B cell (primary cell): ENCODE measurements at regions not wholly inside any gene's neighbourhood (a gene's known extent, or its start where the extent isn't known, plus 50 kb on each side); places are given as distances from the start of the nearest gene placed in this dataset.

ENCODE experiments used
- ATAC-seq: fragments of 200-7000 bp; cut with Tn5 transposase; one replicate; pipeline ENCODE4 v1.10.0; 2021; ENCODE audit warnings: low read depth, mild to moderate bottlenecking, moderate number of reproducible peaks, moderate library complexity
- CTCF ChIA-PET: fragments of 350-600 bp; sonication (Branson Sonifier 250); formaldehyde crosslinking; loops from one replicate; lab custom pipeline; 2021; ENCODE audit warnings: antibody characterized with exemption, inconsistent platforms; lab: Charles Lee
- POLR2A ChIA-PET: fragments of 350-600 bp; sonication (Branson Sonifier 250); formaldehyde crosslinking; loops from one replicate; lab custom pipeline; 2021; ENCODE audit warnings: antibody characterized with exemption; lab: Charles Lee
- DNase-seq: peaks from one replicate; pipeline ENCODE4 v3.0.0; 2013
- H2AFZ ChIP-seq: 2 replicates; pipeline ENCODE4 v1.6.1; 2012; ENCODE audit warnings: mild to moderate bottlenecking, low read depth, low read length; ENCODE audit not compliant: insufficient read depth, poor library complexity, severe bottlenecking
- H3K27ac ChIP-seq, 2 donors: 1 replicate in 1 of 2; 2 replicates in 1 of 2; pipeline ENCODE4 v1.5.1; 2012 to 2013; ENCODE audit warnings: low read length in 2 of 2, mild to moderate bottlenecking in 2 of 2, moderate library complexity in 1 of 2
- H3K27me3 ChIP-seq, 4 experiments: fragments of 200-600 bp in 1 of 4; sonication (generic) in 1 of 4; replicated peaks in 1 of 4; 1 replicate in 2 of 4; 2 replicates in 2 of 4; pipeline versions ENCODE4 v1.6.1 to v1.7.0; 2013 to 2016; ENCODE audit warnings: low read length in 3 of 4, mild to moderate bottlenecking in 2 of 4, mixed read lengths in 1 of 4, moderate library complexity in 1 of 4; ENCODE audit not compliant: insufficient read depth in 4 of 4, control insufficient read depth in 3 of 4; ENCODE audit errors: control extremely low read depth in 1 of 4
- H3K36me3 ChIP-seq, 2 experiments: replicated peaks in 1 of 2; 1 replicate in 1 of 2; 2 replicates in 1 of 2; pipeline versions ENCODE4 v1.6.1 to v1.7.1; 2013; ENCODE audit warnings: low read length in 1 of 2; ENCODE audit not compliant: insufficient read depth in 2 of 2, control insufficient read depth in 1 of 2; ENCODE audit errors: control extremely low read depth in 1 of 2, extremely low read depth in 1 of 2
- H3K4me1 ChIP-seq, 2 donors: fragments of 200-600 bp in 1 of 2; sonication (generic) in 1 of 2; 1 replicate in 1 of 2; 2 replicates in 1 of 2; pipeline versions ENCODE4 v1.5.1 to v1.6.1; 2013 to 2017; ENCODE audit warnings: low read length in 2 of 2; ENCODE audit not compliant: control insufficient read depth in 2 of 2, insufficient read depth in 2 of 2
- H3K4me2 ChIP-seq: replicated peaks from 2 replicates; pipeline ENCODE3; 2012; ENCODE audit warnings: mild to moderate bottlenecking, low read depth, low read length; ENCODE audit not compliant: poor library complexity, severe bottlenecking
- H3K4me3 ChIP-seq, 5 experiments: fragments of 200-600 bp in 1 of 5; sonication (generic) in 1 of 5; 1 replicate in 3 of 5; 2 replicates in 2 of 5; pipeline versions ENCODE4 v1.5.1 to v1.7.0; 2011 to 2016; ENCODE audit warnings: low read length in 4 of 5, mild to moderate bottlenecking in 4 of 5, low read depth in 2 of 5, control low read depth in 1 of 5, moderate library complexity in 1 of 5; ENCODE audit not compliant: insufficient read depth in 1 of 5; ENCODE audit errors: control extremely low read depth in 1 of 5, extremely low read depth in 1 of 5
- H3K79me2 ChIP-seq: fragments of 200-600 bp; sonication (generic); one replicate; pipeline ENCODE4 v1.6.0; 2016; ENCODE audit warnings: low read length; ENCODE audit not compliant: control insufficient read depth, insufficient read depth
- H3K9ac ChIP-seq: fragments of 200-600 bp; sonication (generic); 2 replicates; pipeline ENCODE4 v1.6.1; 2017; ENCODE audit warnings: mild to moderate bottlenecking, low read length, moderate library complexity
- H3K9me3 ChIP-seq, 3 donors: one replicate each; pipeline versions ENCODE4 v1.6.1 to v1.7.1; 2013; ENCODE audit warnings: low read length in 2 of 3; ENCODE audit not compliant: control insufficient read depth in 2 of 3, insufficient read depth in 1 of 3; ENCODE audit errors: control extremely low read depth in 1 of 3
- H4K20me1 ChIP-seq: 2 replicates; pipeline ENCODE4 v1.6.0; 2012; ENCODE audit warnings: mild to moderate bottlenecking, low read length; ENCODE audit not compliant: insufficient read depth, control insufficient read depth, poor library complexity, severe bottlenecking
- H3K27ac Mint-ChIP-seq: one replicate; pipeline ENCODE4 v1.8.0; 2021; ENCODE audit warnings: mixed read lengths
- H3K27me3 Mint-ChIP-seq: one replicate; pipeline ENCODE4 v1.8.0; 2021; ENCODE audit warnings: mixed read lengths
- H3K4me1 Mint-ChIP-seq: one replicate; pipeline ENCODE4 v1.8.0; 2021; ENCODE audit warnings: mixed read lengths
- H3K4me3 Mint-ChIP-seq: one replicate; pipeline ENCODE4 v1.8.0; 2021; ENCODE audit warnings: mixed read lengths
- H3K9me3 Mint-ChIP-seq: one replicate; pipeline ENCODE4 v1.8.0; 2022; ENCODE audit warnings: mixed read lengths; ENCODE audit not compliant: insufficient read depth
- EZH2 ChIP-seq: IDR thresholded peaks from 2 replicates; pipeline ENCODE4 v1.6.1; 2012; ENCODE audit warnings: borderline replicate concordance, low read depth, mild to moderate bottlenecking, moderate library complexity, low read length; ENCODE audit not compliant: insufficient read depth, poor library complexity, severe bottlenecking
- WGBS: methylation state at CpG from one replicate; pipeline ENCODE4 v1.1.5; 2013; ENCODE audit warnings: missing lambda C conversion rate; ENCODE audit not compliant: insufficient coverage; 5-methylcytosine and 5-hydroxymethylcytosine counted together
- intact Hi-C: fragments of 100-400 bp; cut with micrococcal nuclease; formaldehyde crosslinking; loops from one replicate; pipeline ENCODE4 v1.10.0; 2022
- TF ChIP-seq, protein P1 (sequence below): fragments of 200-600 bp; IDR thresholded peaks from one replicate; pipeline ENCODE4 v1.8.0; 2022; ENCODE audit warnings: antibody characterized with exemption, mild to moderate bottlenecking

DNA sequence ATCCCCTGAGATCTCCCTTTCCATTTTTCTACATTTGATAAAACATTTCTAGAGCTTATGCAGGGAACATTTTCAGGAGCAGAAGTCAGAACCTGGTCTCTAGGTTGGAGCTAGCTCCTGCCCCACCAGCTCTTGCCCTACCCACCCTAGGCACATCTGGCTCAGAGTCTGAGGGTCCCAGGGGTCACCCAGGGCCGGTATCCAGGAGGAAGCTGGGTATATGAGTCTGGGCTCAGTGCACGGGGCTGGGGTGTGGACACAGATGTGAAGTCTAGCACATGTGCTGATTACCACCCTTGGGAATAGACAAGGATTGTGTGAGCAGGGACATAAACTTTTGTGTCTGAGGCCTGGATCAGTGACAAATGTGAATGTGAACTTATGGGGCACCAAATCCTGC lies 95.4 kb downstream of the MATN1 start:
- no peak overlapping the region for H3K4me2 ChIP-seq
- H3K79me2 ChIP-seq: no peaks in the 10 kb centered on the region
- no peak overlapping the region for H2AFZ ChIP-seq
- DNase-seq: no peak
- no peaks in the 10 kb centered on the region for H3K36me3 ChIP-seq
- CTCF ChIA-PET: no interaction called here
- H4K20me1 ChIP-seq: no peaks in the 10 kb centered on the region
- no peak overlapping the region for H3K9ac ChIP-seq
- no peak overlapping the region for H3K27ac ChIP-seq
- Mint-ChIP-seq H3K4me1 (no peaks in the 10 kb centered on the region), H3K27ac (no peak overlapping the region), H3K27me3 (peaks cover 28% of the 10 kb centered on the region), H3K9me3 (peaks cover 9% of the 10 kb centered on the region), H3K4me3 (no peak overlapping the region)
- no peaks in the 10 kb centered on the region for H3K4me1 ChIP-seq
- H3K9me3 ChIP-seq: peaks cover 0 to 15% (median 8%) of the 10 kb centered on the region in 3 donors
- H3K27me3 ChIP-seq: peaks cover 0 to 9% (median 0%) of the 10 kb centered on the region in 4 experiments
- POLR2A ChIA-PET: no interaction called here
- 67% methylated on average over 1 of the region's 2 CpGs for WGBS
- no peak overlapping the region for H3K4me3 ChIP-seq
- ATAC-seq: no peak
- TF ChIP-seq EZH2: no peak
- TF ChIP-seq, protein P1, sequence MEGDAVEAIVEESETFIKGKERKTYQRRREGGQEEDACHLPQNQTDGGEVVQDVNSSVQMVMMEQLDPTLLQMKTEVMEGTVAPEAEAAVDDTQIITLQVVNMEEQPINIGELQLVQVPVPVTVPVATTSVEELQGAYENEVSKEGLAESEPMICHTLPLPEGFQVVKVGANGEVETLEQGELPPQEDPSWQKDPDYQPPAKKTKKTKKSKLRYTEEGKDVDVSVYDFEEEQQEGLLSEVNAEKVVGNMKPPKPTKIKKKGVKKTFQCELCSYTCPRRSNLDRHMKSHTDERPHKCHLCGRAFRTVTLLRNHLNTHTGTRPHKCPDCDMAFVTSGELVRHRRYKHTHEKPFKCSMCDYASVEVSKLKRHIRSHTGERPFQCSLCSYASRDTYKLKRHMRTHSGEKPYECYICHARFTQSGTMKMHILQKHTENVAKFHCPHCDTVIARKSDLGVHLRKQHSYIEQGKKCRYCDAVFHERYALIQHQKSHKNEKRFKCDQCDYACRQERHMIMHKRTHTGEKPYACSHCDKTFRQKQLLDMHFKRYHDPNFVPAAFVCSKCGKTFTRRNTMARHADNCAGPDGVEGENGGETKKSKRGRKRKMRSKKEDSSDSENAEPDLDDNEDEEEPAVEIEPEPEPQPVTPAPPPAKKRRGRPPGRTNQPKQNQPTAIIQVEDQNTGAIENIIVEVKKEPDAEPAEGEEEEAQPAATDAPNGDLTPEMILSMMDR: no peak
- intact Hi-C loops: no loop called here

DNA sequence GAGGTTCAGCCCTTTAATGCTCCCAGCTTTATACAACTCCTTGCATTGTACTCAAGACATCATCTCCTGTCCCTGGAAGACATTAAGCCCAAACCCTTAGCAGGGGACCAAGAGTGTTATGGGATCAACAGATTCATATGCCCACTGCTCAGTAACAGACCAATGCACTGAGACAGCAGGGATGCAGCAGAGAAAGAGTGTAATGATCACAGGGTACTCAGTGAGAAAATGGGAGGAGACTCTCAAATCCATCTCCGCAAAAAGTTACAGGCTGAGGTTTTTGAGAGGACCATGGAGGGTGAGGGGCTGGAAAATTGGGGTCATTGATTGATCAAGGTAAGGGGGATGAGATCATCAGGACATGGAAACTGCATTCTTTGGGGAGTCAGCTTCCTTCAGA lies 96.2 kb downstream of the MATN1 start:
- Mint-ChIP-seq H3K4me3 (no peak overlapping the region), H3K9me3 (peaks cover 10% of the 10 kb centered on the region), H3K4me1 (no peaks in the 10 kb centered on the region), H3K27me3 (peaks cover 24% of the 10 kb centered on the region), H3K27ac (no peak overlapping the region)
- Histone ChIP-seq H3K79me2 (no peaks in the 10 kb centered on the region), H3K27me3 (peaks cover 0 to 7% (median 0%) of the 10 kb centered on the region in 4 experiments), H2AFZ (no peak overlapping the region), H4K20me1 (no peaks in the 10 kb centered on the region), H3K36me3 (no peaks in the 10 kb centered on the region), H3K4me3 (no peak overlapping the region), H3K4me1 (no peaks in the 10 kb centered on the region), H3K9ac (no peak overlapping the region), H3K4me2 (no peak overlapping the region), H3K9me3 (peaks cover 0 to 15% (median 9%) of the 10 kb centered on the region in 3 donors), H3K27ac (no peak overlapping the region)
- intact Hi-C loops: no loop called here
- TF ChIP-seq, protein P1: no peak
- TF ChIP-seq EZH2: no peak
- WGBS: 89% methylated on average over 1 of the region's 1 CpG
- ATAC-seq: no peak
- CTCF ChIA-PET: no interaction called here
- DNase-seq: no peak
- POLR2A ChIA-PET: no interaction called here
